ENCODE measurements at regions not wholly inside any gene's neighbourhood (a gene's known extent, or its start where the extent isn't known, plus 50 kb on each side); places are given as distances from the start of the nearest gene placed in this dataset.

DNA sequence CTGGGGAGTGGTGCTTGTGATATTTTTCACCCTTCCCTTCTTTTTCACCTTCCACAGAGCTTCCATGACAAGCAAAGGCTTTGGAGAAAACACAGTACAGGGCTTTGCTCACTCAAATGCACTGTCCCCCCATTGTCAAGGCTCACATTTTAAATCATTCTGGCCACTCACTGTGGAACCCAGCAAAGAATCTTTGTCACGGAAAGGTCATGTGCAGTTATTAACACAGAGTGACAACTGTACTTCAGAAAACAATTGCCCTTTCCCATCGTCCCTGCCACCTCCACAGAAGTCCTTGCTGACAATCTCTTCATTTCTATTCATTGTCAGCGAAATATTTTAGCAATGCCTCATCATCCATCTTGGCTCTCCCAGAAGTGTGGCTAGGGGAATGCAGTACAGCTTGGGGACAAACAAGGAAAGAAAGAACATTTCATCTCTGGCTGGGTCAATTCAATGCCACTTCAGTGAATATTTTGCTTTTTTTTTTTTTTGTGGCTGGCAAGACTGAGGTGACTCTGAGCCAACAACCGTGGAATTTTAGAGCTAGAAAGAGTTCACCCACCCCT is 851.0 kb downstream of the KCNMA1 start:
- TF ChIP-seq, protein P1, sequence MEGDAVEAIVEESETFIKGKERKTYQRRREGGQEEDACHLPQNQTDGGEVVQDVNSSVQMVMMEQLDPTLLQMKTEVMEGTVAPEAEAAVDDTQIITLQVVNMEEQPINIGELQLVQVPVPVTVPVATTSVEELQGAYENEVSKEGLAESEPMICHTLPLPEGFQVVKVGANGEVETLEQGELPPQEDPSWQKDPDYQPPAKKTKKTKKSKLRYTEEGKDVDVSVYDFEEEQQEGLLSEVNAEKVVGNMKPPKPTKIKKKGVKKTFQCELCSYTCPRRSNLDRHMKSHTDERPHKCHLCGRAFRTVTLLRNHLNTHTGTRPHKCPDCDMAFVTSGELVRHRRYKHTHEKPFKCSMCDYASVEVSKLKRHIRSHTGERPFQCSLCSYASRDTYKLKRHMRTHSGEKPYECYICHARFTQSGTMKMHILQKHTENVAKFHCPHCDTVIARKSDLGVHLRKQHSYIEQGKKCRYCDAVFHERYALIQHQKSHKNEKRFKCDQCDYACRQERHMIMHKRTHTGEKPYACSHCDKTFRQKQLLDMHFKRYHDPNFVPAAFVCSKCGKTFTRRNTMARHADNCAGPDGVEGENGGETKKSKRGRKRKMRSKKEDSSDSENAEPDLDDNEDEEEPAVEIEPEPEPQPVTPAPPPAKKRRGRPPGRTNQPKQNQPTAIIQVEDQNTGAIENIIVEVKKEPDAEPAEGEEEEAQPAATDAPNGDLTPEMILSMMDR (IDR thresholded peaks at IDR 0.05), result no peak
- no peak for TF ChIP-seq EZH2 (IDR thresholded peaks at IDR 0.05; ENCODE audit: borderline replicate concordance, insufficient read depth, low read depth, low read length, poor library complexity, severe bottlenecking)

All from B cell (primary cell).